Sigmoid colon (tissue), 4 donors: ENCODE measurements at regions not wholly inside any gene's neighbourhood (a gene's known extent, or its start where the extent isn't known, plus 50 kb on each side); places are given as distances from the start of the nearest gene placed in this dataset.

Experiments used
- EP300 ChIP-seq, 4 donors: sonication (generic); formaldehyde crosslinking; IDR thresholded peaks; one replicate each; pipeline ENCODE4 v1.6.1; 2017; ENCODE audit warnings: antibody characterized with exemption in 4 of 4
- POLR2A ChIP-seq, 2 donors: fragments of 450-650 bp; IDR thresholded peaks; one replicate each; pipeline ENCODE4 v1.6.1; 2016; ENCODE audit warnings: antibody characterized with exemption in 2 of 2, mild to moderate bottlenecking in 2 of 2, moderate library complexity in 2 of 2
- POLR2AphosphoS5 ChIP-seq, 4 donors: sonication (generic); formaldehyde crosslinking; IDR thresholded peaks; one replicate each; pipeline ENCODE4 v1.6.1; 2017; ENCODE audit warnings: antibody characterized with exemption in 4 of 4
- TF ChIP-seq, protein P1 (sequence below), 4 experiments: fragments of 450-650 bp in 3 of 4; fragments of 200-600 bp in 1 of 4; IDR thresholded peaks; one replicate each; pipeline ENCODE4 v1.5.1; 2016 to 2019; ENCODE audit warnings: antibody characterized with exemption in 4 of 4, mild to moderate bottlenecking in 3 of 4, moderate library complexity in 2 of 4

DNA sequence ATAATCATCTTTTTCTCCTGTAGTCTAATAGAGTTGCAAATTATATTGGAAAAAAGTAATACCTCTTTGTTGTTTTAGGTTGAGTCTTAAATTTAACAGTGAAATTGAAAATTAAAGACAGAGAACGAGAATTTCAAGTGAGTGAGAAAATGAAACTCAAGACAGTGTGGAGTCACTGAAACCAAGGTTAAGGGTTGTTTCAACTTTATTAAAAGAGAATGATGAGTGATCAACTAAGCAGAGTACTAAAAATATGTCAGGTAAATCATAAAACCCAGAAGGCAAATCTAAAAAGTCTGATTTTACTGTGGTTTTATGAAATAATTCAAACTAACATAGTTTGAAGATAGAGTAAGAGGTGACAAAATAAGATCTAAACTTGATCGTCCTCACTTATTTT lies 782.5 kb upstream of the SEMA6D start:
- TF ChIP-seq, protein P1, sequence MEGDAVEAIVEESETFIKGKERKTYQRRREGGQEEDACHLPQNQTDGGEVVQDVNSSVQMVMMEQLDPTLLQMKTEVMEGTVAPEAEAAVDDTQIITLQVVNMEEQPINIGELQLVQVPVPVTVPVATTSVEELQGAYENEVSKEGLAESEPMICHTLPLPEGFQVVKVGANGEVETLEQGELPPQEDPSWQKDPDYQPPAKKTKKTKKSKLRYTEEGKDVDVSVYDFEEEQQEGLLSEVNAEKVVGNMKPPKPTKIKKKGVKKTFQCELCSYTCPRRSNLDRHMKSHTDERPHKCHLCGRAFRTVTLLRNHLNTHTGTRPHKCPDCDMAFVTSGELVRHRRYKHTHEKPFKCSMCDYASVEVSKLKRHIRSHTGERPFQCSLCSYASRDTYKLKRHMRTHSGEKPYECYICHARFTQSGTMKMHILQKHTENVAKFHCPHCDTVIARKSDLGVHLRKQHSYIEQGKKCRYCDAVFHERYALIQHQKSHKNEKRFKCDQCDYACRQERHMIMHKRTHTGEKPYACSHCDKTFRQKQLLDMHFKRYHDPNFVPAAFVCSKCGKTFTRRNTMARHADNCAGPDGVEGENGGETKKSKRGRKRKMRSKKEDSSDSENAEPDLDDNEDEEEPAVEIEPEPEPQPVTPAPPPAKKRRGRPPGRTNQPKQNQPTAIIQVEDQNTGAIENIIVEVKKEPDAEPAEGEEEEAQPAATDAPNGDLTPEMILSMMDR (IDR thresholded peaks at IDR 0.05) = no peak
- TF ChIP-seq POLR2A (IDR thresholded peaks at IDR 0.05) (no peak), POLR2AphosphoS5 (IDR thresholded peaks at IDR 0.05) (no peak), EP300 (IDR thresholded peaks at IDR 0.05) (no peak)
